GM06990 (cell line): ENCODE measurements at regions not wholly inside any gene's neighbourhood (a gene's known extent, or its start where the extent isn't known, plus 50 kb on each side); places are given as distances from the start of the nearest gene placed in this dataset.

Experiments used
- DNase-seq: peaks from one replicate; pipeline ENCODE4 v3.0.0-alpha.2; 2011; ENCODE audit not compliant: insufficient read length; ENCODE audit errors: extremely low read depth
- H3K27me3 ChIP-seq: replicated peaks from 2 replicates; pipeline ENCODE4 v1.6.0; 2011; ENCODE audit warnings: low read length; ENCODE audit not compliant: control insufficient read depth, insufficient read depth
- H3K36me3 ChIP-seq: 2 replicates; pipeline ENCODE4 v1.5.1; 2011; ENCODE audit warnings: low read length; ENCODE audit not compliant: control insufficient read depth, insufficient read depth
- H3K4me3 ChIP-seq: replicated peaks from 2 replicates; pipeline ENCODE4 v1.5.1; 2011; ENCODE audit warnings: low read depth, mild to moderate bottlenecking, control low read depth, low read length
- CTCF ChIP-seq: IDR thresholded peaks from 2 replicates; pipeline ENCODE4 v1.5.1; 2011; ENCODE audit warnings: low read length, control low read depth, mild to moderate bottlenecking, inconsistent platforms; ENCODE audit not compliant: insufficient read depth, poor library complexity, severe bottlenecking

GRCh38 chr2:104465981-104466380 lies 387.9 kb upstream of the POU3F3 start:
- no peak for DNase-seq
- H3K27me3 ChIP-seq = no peaks in the 10 kb centered on the region
- no peak for TF ChIP-seq CTCF
- H3K36me3 ChIP-seq = no peaks in the 10 kb centered on the region
- H3K4me3 ChIP-seq = no peak overlapping the region

GRCh38 chr2:104468846-104469245 lies 385.1 kb upstream of the POU3F3 start:
- DNase-seq = no peak
- no peak for TF ChIP-seq CTCF
- Histone ChIP-seq H3K4me3 (no peak overlapping the region), H3K36me3 (no peaks in the 10 kb centered on the region), H3K27me3 (no peaks in the 10 kb centered on the region)

GRCh38 chr2:104472076-104472475 lies 381.8 kb upstream of the POU3F3 start:
- no peak for TF ChIP-seq CTCF
- Histone ChIP-seq H3K27me3 (no peaks in the 10 kb centered on the region), H3K36me3 (no peaks in the 10 kb centered on the region), H3K4me3 (no peak overlapping the region)
- no peak for DNase-seq

GRCh38 chr2:104473546-104473945 lies 380.4 kb upstream of the POU3F3 start:
- TF ChIP-seq CTCF = no peak
- no peak overlapping the region for H3K4me3 ChIP-seq
- H3K36me3 ChIP-seq = no peaks in the 10 kb centered on the region
- DNase-seq = no peak
- no peaks in the 10 kb centered on the region for H3K27me3 ChIP-seq

- no peak overlapping the region for H3K4me3 ChIP-seq
- DNase-seq = no peak
- no peaks in the 10 kb centered on the region for H3K36me3 ChIP-seq
- no peaks in the 10 kb centered on the region for H3K27me3 ChIP-seq
- TF ChIP-seq CTCF = no peak
Observed at GRCh38 chr2:104474716-104475115, 379.2 kb upstream of the POU3F3 start.

- H3K4me3 ChIP-seq = no peak overlapping the region
- DNase-seq = no peak
- H3K27me3 ChIP-seq = no peaks in the 10 kb centered on the region
Observed at GRCh38 chr2:104476075-104476474, 377.8 kb upstream of the POU3F3 start.

More at GRCh38 chr2:104476075-104476474, 377.8 kb upstream of the POU3F3 start:
- TF ChIP-seq CTCF = no peak
- no peaks in the 10 kb centered on the region for H3K36me3 ChIP-seq
